Neural cell (in vitro differentiated cells): ENCODE measurements at regions not wholly inside any gene's neighbourhood (a gene's known extent, or its start where the extent isn't known, plus 50 kb on each side); places are given as distances from the start of the nearest gene placed in this dataset.

Source experiments
- EZH2 ChIP-seq: fragments of 200-600, 300-800 bp; shearing (Covaris generic), sonication (generic); IDR thresholded peaks from 2 replicates; pipeline ENCODE4 v1.6.1; 2014; ENCODE audit warnings: antibody characterized with exemption, low read length, borderline replicate concordance, mild to moderate bottlenecking; ENCODE audit not compliant: insufficient read depth, poor library complexity, severe bottlenecking
- POLR2AphosphoS5 ChIP-seq: IDR thresholded peaks from 2 replicates; pipeline ENCODE4 v1.6.1; 2012
- RAD21 ChIP-seq: fragments of 450-650 bp; conservative IDR thresholded peaks from 2 replicates; pipeline ENCODE4 v1.6.1; 2014; ENCODE audit warnings: antibody characterized with exemption, mild to moderate bottlenecking, moderate library complexity
- TF ChIP-seq, protein P1 (sequence below): fragments of 450-650 bp; IDR thresholded peaks from 2 replicates; pipeline ENCODE4 v1.5.1; 2014; ENCODE audit warnings: antibody characterized with exemption, mild to moderate bottlenecking, moderate library complexity; ENCODE audit not compliant: poor library complexity, severe bottlenecking

- TF ChIP-seq RAD21 = no peak
- no peak for TF ChIP-seq EZH2
- TF ChIP-seq, protein P1, sequence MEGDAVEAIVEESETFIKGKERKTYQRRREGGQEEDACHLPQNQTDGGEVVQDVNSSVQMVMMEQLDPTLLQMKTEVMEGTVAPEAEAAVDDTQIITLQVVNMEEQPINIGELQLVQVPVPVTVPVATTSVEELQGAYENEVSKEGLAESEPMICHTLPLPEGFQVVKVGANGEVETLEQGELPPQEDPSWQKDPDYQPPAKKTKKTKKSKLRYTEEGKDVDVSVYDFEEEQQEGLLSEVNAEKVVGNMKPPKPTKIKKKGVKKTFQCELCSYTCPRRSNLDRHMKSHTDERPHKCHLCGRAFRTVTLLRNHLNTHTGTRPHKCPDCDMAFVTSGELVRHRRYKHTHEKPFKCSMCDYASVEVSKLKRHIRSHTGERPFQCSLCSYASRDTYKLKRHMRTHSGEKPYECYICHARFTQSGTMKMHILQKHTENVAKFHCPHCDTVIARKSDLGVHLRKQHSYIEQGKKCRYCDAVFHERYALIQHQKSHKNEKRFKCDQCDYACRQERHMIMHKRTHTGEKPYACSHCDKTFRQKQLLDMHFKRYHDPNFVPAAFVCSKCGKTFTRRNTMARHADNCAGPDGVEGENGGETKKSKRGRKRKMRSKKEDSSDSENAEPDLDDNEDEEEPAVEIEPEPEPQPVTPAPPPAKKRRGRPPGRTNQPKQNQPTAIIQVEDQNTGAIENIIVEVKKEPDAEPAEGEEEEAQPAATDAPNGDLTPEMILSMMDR = no peak
- no peak for TF ChIP-seq POLR2AphosphoS5
Measured at GRCh38 chr22:48704335-48704734, 1123.3 kb downstream of the BRD1 start.
